Activated CD4-positive, alpha-beta T cell treated with anti-CD3 and anti-CD28 coated beads, Interleukin-2, amount 10 ng/mL, durations not matched to agents 24 days and 14 days (primary cell): ENCODE measurements at regions not wholly inside any gene's neighbourhood (a gene's known extent, or its start where the extent isn't known, plus 50 kb on each side); places are given as distances from the start of the nearest gene placed in this dataset.
"Not testable (repeated sequence)": the region's sequence is repeated elsewhere in the genome, so short reads cannot be mapped to it uniquely, and the experiment has no call there.

ENCODE experiments used
- DNase-seq: peaks from one replicate; pipeline ENCODE4 v3.0.0; 2022
- H3K27ac Mint-ChIP-seq: one replicate; pipeline ENCODE4 v1.8.0; 2022; ENCODE audit warnings: mild to moderate bottlenecking, mixed read lengths
- H3K27me3 Mint-ChIP-seq: one replicate; pipeline ENCODE4 v1.8.0; 2022; ENCODE audit warnings: mixed read lengths
- H3K36me3 Mint-ChIP-seq: one replicate; pipeline ENCODE4 v1.8.0; 2022; ENCODE audit warnings: low read depth, mild to moderate bottlenecking, mixed read lengths
- H3K4me1 Mint-ChIP-seq: one replicate; pipeline ENCODE4 v1.8.0; 2021; ENCODE audit warnings: mixed read lengths
- H3K4me3 Mint-ChIP-seq: one replicate; pipeline ENCODE4 v1.8.0; 2022; ENCODE audit warnings: mild to moderate bottlenecking, moderate library complexity, mixed read lengths
- H3K9me3 Mint-ChIP-seq: one replicate; pipeline ENCODE4 v1.8.0; 2021; ENCODE audit warnings: mixed read lengths
- intact Hi-C: fragments of 100-400 bp; cut with micrococcal nuclease; formaldehyde crosslinking; loops from one replicate; pipeline ENCODE4 v1.15.1; 2023

DNA sequence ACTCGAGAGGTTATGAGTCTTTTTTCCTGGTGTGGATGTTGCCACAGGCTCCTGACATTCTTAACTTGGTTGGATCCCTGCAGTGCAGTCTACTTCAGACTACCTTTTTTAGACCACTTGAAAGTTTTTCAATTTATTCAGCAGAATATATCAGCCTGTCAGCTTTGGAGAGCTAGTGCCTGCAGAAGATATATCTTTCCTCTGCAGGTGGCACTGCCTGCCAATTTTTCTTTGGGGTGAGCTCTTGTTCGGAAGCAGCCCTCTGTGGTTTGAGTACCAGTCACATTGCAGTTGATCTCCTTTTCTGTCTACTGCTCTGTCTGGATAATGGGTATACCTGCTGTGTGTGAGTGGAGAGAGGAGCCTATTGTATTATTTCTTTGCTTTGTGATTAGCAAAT is 730.4 kb downstream of the PRIM2 start:
- DNase-seq, H3K4me1 Mint-ChIP-seq, H3K9me3 Mint-ChIP-seq, H3K27ac Mint-ChIP-seq, H3K4me3 Mint-ChIP-seq, H3K36me3 Mint-ChIP-seq, H3K27me3 Mint-ChIP-seq, intact Hi-C loops: not testable (repeated sequence)

DNA sequence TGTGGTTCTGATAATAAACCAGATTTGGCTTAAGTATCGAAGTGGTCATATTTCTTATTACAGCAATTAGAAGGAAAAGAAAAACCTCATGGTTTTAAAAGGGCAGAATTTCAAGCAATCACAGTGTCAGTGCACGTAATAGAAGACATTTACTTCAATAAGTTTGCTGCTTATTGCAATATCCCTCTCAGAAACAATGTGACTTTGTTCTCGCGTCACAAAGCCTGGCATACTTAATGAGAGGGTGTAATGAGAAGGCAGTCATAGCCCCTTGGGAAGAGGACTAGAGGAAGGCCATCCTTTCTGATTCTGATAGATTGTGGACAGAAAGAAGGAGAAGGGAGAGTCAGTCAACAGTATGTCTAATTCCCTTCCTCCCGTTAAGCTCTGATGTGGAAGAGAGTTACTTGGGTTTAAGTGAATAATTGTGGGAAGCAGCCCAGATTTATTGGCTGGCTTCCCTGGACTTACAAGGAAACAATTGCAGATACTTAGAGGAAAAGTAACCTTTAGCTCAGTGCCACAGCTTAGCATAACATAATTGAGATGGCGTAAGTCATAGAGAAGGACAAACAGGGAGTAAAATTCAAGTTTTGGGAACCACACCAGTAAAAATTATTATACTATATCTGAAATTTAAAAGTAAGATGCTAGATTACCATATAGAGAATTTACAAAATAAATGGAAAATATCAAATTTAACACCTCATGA is 738.2 kb downstream of the PRIM2 start:
- H3K27ac Mint-ChIP-seq, H3K4me3 Mint-ChIP-seq, H3K9me3 Mint-ChIP-seq, DNase-seq, H3K4me1 Mint-ChIP-seq, H3K36me3 Mint-ChIP-seq, intact Hi-C loops, H3K27me3 Mint-ChIP-seq: not testable (repeated sequence)

DNA sequence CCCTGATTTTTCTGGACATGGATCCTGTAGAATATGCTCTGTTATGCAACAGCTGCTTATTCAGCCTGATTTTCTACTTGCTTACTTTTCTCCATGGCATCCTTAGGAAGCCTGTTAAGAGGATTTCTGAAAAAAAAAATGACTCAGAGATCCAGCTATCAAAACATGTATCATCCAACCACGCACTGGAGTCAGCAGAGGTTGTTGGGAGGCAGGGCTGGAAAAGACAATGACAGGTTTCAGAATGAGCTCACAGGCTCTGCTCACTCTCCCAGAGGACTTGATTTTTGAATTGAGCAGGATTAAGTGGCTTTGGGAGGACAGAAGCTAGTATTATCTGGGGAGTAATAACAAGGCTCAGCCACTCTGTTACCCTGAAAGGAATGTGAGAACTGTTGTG is 742.3 kb downstream of the PRIM2 start:
- intact Hi-C loops, H3K27ac Mint-ChIP-seq: not testable (repeated sequence)

DNA sequence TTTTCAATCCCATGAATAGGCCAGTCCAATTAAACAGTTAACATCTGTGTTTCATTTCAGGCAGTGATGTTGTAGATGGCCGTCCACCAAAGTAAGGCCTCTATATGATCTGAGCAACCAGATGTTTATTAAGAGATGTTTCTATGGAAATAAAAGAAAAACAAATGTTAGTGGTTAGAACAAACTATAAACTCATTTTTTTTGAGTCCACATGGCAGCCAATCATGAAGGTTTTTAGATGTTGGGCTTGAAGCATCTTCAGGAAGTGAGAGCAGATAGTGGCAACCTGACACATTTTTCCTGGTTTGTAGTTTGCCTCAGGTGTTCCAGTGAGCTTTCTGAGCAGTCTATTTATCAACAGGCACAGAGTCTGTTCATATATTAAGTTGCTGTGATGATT is 746.1 kb downstream of the PRIM2 start:
- H3K9me3 Mint-ChIP-seq, H3K36me3 Mint-ChIP-seq, intact Hi-C loops: not testable (repeated sequence)

More for the DNA sequence above, 742.3 kb downstream of the PRIM2 start:
- H3K9me3 Mint-ChIP-seq, DNase-seq, H3K36me3 Mint-ChIP-seq, H3K4me3 Mint-ChIP-seq, H3K4me1 Mint-ChIP-seq, H3K27me3 Mint-ChIP-seq: not testable (repeated sequence)

DNA sequence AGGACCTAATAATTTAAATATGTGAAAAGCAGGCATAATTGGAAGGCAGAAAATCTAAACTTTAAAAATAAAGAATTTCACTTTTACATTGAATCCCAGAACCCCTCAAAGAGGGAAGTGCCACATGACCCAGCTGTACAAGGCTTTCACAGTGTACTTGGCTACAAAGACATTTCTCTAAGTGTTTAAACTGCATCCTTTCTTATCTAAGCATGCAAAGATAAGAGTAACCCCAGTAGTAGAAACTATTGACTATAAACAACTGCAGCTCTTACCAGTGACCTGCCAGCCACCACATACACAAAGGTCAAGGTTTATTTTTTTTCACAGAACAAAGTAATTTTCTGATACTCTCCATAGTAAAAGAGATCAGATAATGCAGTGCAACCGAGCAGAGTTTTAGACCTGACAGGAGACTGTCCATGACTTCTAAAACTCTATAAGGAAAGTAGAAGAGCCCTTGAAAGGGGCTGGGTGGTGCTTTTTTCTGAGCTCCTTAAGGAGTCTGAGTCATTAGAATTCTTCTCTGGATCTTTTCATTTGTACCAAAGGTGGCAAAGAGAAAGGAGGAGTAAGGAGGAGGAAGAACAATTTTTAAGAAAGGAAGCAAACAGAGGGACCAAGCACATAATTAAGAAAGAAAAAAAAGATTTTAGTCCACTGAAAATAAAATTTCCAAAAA is 750.6 kb downstream of the PRIM2 start:
- H3K4me1 Mint-ChIP-seq, H3K4me3 Mint-ChIP-seq, DNase-seq, H3K36me3 Mint-ChIP-seq, intact Hi-C loops, H3K27ac Mint-ChIP-seq, H3K27me3 Mint-ChIP-seq, H3K9me3 Mint-ChIP-seq: not testable (repeated sequence)

More for the DNA sequence above, 746.1 kb downstream of the PRIM2 start:
- H3K4me3 Mint-ChIP-seq, H3K27me3 Mint-ChIP-seq, H3K4me1 Mint-ChIP-seq, DNase-seq, H3K27ac Mint-ChIP-seq: not testable (repeated sequence)

DNA sequence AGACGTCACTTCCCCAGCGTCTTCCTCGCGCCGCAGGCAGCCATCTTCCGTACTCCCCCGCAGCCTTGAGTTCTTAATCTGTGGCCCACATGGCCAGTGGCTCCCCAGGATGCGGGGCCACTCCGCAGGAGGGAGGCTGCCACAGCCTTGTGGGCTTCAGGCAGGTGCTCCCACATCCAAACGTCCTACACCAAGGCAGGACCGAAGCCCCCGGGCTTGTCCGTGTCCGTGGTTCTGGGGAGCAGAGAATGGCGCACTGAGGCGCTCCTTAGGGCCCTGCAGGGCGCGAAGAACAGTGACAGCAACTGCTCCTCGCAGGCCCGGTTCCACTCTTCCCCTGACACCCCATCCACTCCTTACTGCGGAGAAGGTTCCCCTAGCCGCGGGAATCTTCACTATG is 755.8 kb downstream of the PRIM2 start:
- H3K27ac Mint-ChIP-seq, result no peak overlapping the region
- intact Hi-C loops, result no loop called here
- no peaks in the 10 kb centered on the region for H3K4me1 Mint-ChIP-seq
- no peak overlapping the region for H3K4me3 Mint-ChIP-seq
- H3K27me3 Mint-ChIP-seq, result no peaks in the 10 kb centered on the region
- H3K9me3 Mint-ChIP-seq, result no peaks in the 10 kb centered on the region
- DNase-seq, result no peak
- H3K36me3 Mint-ChIP-seq, result no peaks in the 10 kb centered on the region

DNA sequence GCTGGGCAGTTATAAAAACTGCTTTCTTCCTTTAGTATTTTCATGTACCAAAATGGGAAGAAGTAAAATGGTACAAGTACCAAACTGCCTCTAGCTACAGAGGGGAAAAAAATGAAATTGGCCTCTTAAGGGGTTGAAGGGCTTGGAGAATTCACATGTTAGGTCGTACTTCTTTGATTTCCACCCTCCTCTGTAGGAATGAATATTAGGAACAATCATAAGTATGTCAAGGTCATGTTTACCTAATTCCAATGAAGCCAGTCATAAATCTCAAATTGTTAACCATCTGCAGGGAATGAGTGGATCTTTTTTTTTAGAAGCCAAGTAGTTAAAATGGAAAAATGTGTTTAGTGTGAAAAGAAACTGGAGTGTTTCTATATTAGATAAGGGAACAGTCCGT is 772.6 kb downstream of the PRIM2 start:
- DNase-seq, H3K27ac Mint-ChIP-seq, intact Hi-C loops, H3K4me3 Mint-ChIP-seq, H3K4me1 Mint-ChIP-seq, H3K36me3 Mint-ChIP-seq, H3K9me3 Mint-ChIP-seq, H3K27me3 Mint-ChIP-seq: not testable (repeated sequence)

DNA sequence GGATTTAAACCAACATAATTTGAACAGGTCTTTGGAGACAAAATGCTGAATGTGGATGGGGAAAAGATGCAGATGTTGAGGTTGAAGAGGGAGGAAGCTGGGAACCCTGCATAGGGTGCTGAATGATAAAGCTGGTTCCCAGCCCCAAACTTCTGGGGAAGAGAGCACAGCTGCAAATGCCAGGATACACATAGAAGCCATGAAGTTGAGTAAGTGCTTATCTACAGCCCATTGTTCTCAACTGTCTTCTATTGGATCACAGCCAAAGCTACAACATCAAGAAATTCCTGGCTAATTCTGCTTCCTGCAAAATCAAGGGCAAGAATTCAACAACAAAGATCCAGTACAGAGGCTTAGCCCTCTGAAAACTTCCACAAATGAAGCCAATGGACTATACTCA is 779.8 kb downstream of the PRIM2 start:
- H3K36me3 Mint-ChIP-seq, H3K4me3 Mint-ChIP-seq, H3K4me1 Mint-ChIP-seq, H3K27ac Mint-ChIP-seq, H3K9me3 Mint-ChIP-seq, DNase-seq, intact Hi-C loops, H3K27me3 Mint-ChIP-seq: not testable (repeated sequence)

DNA sequence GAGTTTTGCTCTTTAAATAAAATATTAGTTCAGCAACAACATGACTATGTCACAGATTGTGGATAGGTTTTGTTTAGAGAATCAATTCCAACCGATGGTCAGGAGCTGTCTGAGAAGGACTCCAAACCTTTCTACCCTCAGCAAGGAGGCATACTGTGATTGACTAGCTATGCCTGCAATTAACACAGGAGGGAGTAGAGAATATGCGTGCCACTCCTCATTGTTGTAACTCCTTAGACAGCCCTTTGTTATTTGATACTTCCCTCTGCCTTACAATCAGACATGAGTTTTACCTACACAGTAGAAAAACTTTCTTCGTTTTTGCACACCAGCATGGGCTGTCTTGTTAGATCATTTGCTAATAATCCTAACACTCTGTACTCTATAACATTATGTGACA is 796.5 kb downstream of the PRIM2 start:
- H3K36me3 Mint-ChIP-seq, result no peaks in the 10 kb centered on the region
- H3K27ac Mint-ChIP-seq, result no peak overlapping the region
- no peaks in the 10 kb centered on the region for H3K4me1 Mint-ChIP-seq
- no peak overlapping the region for H3K4me3 Mint-ChIP-seq
- no peaks in the 10 kb centered on the region for H3K9me3 Mint-ChIP-seq
- intact Hi-C loops, result no loop called here
- DNase-seq, result no peak
- no peaks in the 10 kb centered on the region for H3K27me3 Mint-ChIP-seq

DNA sequence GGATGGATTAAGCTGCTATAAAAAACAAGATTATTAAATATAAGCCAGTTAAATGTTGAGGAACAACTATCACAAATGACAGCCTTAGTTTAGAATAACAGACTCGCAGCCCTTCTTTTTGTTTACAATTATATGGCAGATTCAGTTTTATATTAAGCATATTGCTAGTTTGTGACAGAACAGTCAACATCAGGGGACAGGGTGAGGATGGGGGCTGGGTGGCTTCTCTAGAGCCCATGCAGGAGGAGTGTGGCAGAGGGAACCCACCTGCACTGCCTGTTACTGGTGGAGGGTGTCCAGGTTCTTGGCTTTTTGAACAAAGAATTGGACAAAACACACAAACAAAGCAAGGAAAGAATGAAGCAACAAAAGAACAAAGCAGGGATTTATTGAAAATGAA is 799.7 kb downstream of the PRIM2 start:
- H3K4me3 Mint-ChIP-seq, H3K9me3 Mint-ChIP-seq, H3K4me1 Mint-ChIP-seq, DNase-seq, H3K36me3 Mint-ChIP-seq, H3K27ac Mint-ChIP-seq, H3K27me3 Mint-ChIP-seq, intact Hi-C loops: not testable (repeated sequence)

DNA sequence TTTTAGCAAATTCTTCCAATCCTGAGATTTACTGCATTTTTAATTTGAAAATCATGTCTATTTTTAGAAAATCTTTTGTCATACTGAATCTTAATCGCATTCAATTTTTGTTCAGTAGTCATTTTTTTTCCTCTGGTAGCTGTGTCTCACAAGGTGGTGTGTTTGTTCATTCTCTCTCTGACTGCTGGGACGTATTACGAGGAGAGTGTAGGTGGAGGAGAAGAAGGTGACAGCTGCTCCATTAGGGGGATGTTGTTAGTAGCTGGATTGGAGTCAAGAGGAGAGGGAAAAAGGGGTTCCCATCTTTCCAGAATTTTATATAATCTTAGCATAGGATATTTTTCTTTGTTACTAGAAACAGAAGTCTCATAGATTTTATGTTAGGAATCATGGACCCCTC is 804.2 kb downstream of the PRIM2 start:
- H3K36me3 Mint-ChIP-seq, H3K27ac Mint-ChIP-seq, DNase-seq, H3K9me3 Mint-ChIP-seq, H3K4me1 Mint-ChIP-seq, H3K4me3 Mint-ChIP-seq, intact Hi-C loops, H3K27me3 Mint-ChIP-seq: not testable (repeated sequence)

DNA sequence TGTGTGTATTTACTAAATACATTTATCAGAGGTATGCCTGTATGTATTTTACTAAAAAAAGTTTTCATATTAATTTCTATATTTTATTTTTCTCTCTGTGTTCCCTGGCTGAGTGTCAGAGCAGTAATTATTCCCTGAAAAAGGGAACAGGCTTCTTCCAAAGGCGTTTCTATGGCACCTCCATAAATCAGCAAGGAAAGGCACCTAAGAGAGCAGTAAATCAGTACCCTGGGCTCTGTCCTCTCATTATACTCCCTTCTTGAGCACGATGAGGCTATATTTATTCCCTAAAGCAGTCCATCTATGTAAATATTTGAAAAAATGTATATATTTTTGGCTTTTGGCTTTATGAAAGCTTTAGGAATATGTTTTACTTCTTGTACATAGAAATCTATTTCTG is 806.3 kb downstream of the PRIM2 start:
- DNase-seq, H3K27ac Mint-ChIP-seq, H3K4me1 Mint-ChIP-seq, H3K27me3 Mint-ChIP-seq, H3K9me3 Mint-ChIP-seq, H3K4me3 Mint-ChIP-seq, H3K36me3 Mint-ChIP-seq, intact Hi-C loops: not testable (repeated sequence)

DNA sequence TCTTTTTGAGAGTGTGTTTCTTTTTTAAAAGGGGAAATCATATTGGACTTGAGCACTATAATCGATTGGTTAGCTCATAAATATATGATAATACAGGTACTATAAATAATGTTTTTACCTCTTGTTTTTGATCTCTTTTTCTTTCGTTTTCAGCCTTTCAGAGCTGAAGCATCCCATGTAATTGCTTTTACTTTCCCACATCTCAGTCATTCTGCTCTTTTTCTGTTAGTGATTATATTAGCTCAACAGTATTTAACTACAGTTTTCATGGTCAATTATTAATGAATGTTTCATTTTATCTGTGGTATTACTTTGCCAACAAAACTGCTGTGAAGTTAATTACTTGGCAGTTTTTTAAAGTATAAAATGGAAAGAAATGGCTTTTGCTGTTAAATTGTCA is 811.1 kb downstream of the PRIM2 start:
- intact Hi-C loops, H3K4me1 Mint-ChIP-seq, DNase-seq: not testable (repeated sequence)

DNA sequence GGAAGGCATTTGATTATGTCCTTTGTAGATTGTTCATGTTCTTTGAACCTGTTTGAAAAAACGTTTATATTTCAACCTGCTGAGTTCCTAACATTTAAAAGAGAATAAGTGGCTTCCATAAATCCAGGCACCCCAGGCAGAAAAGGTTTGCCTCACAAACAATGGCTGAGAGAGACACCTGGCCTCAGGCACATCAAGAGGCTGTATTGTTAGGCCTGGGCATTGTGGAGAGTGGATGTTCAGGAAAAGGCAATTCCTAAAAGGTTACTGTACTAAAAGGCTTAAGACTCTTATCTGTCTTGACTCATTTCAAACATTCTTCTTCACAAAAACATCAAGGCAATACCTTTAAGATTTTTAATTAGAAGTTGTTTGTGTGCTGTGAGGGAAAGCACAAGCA is 811.7 kb downstream of the PRIM2 start:
- not testable (repeated sequence) for H3K36me3 Mint-ChIP-seq

More for the DNA sequence above, 811.1 kb downstream of the PRIM2 start:
- H3K9me3 Mint-ChIP-seq, result peaks cover 16% of the 10 kb centered on the region
- not testable (repeated sequence) for H3K4me3 Mint-ChIP-seq, H3K36me3 Mint-ChIP-seq, H3K27ac Mint-ChIP-seq, H3K27me3 Mint-ChIP-seq

DNA sequence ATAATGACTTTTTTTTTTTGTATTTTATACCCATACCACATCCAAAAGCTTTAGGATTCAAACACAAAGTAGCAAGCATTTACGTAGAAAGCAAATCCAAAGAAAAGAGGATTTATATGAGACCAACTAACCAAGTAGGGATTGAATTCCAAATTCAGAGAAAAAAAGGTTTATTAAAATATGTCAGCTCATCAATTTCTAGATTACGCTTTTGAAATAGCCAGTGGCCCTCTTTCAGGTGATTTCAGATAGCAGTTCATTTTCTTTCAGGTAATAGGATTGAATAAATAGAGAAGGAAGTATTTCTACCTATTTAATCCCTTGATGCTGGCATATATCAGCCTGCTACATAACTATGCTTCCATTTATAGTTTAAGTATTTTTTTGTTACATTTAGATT is 822.3 kb downstream of the PRIM2 start:
- H3K36me3 Mint-ChIP-seq, DNase-seq, H3K27me3 Mint-ChIP-seq, H3K4me1 Mint-ChIP-seq, H3K4me3 Mint-ChIP-seq, H3K27ac Mint-ChIP-seq, intact Hi-C loops, H3K9me3 Mint-ChIP-seq: not testable (repeated sequence)

More for the DNA sequence above, 811.7 kb downstream of the PRIM2 start:
- H3K4me3 Mint-ChIP-seq, DNase-seq, H3K27ac Mint-ChIP-seq, H3K27me3 Mint-ChIP-seq, intact Hi-C loops, H3K4me1 Mint-ChIP-seq: not testable (repeated sequence)
- H3K9me3 Mint-ChIP-seq, result peaks cover 16% of the 10 kb centered on the region
